ENCODE measurements at regions not wholly inside any gene's neighbourhood (a gene's known extent, or its start where the extent isn't known, plus 50 kb on each side); places are given as distances from the start of the nearest gene placed in this dataset.

DNA sequence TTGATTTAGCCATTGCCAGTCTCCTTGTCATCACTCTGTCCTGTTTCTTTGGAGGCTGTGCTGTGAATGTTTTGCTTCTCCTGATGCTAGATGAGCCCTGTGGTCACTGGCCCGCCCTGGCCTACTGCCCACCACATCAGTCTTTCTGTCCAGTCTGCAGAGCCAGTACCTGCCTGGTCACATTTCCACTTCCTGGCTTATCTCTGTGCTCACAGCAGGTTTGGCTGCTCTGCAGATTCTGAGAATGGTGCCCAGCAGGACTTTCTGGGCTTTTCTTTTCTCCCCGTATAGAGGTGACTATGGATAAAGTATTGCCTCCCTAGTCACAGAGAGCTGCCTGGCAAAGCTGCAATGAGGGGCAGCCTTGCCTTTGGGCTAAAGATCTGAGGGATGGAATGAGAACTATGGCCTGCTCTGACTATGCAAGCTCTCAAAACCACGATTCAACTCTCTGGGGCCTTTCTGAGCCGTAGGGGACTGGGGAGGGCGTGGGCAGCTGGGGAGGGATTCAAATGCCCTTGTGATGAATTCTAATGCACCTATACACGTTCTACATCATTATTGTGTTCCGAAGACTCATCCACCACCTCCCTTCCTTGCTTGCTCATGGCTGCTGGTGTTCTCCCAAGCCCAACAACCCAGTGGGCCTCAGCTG, 410.4 kb upstream of the NPVF start:
- DNase-seq: no peak

GRCh38 chr7:25642849-25643248, 414.6 kb upstream of the NPVF start:
- DNase-seq: no peak

DNA sequence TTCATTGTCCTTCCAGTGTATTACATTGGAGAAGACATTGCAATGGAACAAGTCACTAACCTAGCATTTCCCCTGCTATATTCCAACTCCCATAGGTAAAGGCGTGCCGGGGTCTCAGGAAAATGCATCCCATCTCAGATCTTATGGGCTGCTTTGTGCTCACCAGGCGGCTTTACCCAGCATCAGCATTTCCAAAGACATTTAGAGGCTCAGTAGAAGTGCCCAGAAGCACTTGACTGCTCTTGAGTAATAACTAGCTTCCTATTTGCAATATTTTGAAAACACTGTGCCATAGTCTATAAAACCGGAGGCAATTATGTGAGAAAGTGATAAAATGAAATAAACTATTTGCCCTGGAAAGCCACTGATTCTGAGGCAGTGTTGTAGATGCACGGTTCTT, 415.0 kb upstream of the NPVF start:
- DNase-seq: no peak

- DNase-seq: no peak
Measured at GRCh38 chr7:25643770-25644394, 415.6 kb upstream of the NPVF start.

- DNase-seq: no peak
Measured at GRCh38 chr7:25646726-25647413, 418.6 kb upstream of the NPVF start.

DNA sequence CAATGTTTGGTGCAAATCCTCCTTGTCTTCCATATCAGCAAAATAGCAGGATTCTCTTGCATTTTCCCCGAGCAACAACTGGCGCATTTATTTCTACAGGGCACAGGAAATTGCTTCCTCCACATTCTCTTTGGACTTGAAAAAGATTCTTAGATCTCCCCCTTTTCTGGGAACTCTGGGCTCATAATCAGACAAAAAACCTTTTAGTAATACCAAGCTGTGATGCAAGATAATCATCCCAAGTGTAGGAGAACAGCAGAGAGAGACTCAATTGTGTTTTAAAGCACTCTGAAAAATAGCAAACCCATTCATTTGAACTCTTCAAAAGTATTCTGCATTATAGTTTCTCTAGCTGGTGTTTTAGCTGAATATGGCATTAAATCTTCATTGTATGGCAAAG, 419.6 kb upstream of the NPVF start:
- DNase-seq: no peak

- DNase-seq: no peak
Measured at GRCh38 chr7:25652366-25652765, 424.1 kb upstream of the NPVF start.

GRCh38 chr7:25653384-25653783, 425.1 kb upstream of the NPVF start:
- no peak for DNase-seq

DNA sequence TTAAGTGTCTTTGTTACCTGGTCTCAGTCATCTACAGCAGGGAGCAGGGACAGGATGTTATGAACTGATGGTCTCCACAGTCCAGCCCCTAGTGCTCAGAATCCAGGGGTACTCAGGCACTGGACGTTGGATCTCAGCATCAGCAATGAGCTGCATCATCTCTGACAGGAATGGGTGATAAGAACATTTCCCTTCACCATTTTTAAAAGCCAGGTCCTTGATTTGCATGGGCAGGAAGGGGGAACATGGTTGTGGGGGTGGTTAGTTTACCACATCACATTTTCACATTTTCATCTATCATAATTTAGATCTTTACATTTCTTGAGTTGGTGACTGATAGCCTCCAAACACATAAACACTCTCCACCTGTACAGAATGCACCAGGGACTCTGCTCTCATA, 427.8 kb upstream of the NPVF start:
- DNase-seq: no peak

DNA sequence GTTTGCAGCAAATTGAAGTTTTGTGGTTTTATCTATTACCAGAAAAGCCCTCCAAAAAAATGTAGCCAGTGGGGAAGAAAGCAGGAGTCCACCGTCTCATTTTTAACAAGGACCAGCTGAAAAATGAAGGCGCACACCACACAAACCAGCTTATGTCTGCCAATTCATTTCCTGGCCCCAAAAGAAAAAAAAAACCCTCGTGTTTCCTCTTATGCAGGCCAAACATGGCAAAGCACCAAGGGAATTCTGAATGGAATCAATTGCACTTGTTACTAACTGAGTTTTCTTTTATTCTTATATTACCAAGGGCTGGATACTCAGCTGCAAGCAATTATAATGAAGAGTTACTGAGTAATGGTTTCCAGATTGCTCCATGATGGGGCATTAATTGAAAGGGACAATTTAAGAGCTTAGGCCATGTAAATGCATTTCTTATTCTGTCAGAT, 428.3 kb upstream of the NPVF start:
- peak; percentile 44 to 63 for DNase-seq

DNA sequence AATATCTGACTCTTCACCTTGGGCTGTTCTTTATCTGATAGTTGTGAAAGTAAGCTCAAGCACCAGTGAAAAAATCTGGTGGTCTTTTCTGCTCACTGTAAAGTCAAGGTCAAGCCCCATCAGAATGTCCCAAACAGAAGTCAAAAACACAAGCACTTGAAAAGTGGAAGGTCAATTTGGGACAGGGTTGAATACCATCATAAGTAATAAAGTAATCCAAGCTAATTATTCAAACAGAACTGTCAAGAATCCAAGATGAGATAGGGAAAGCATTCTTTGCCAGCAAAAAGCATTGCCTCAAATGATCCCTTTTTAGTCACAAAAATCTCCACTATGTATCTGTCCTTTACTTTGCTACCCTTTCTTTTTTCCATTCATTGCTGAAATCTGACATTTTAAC, 430.1 kb upstream of the NPVF start:
- no peak for DNase-seq

DNA sequence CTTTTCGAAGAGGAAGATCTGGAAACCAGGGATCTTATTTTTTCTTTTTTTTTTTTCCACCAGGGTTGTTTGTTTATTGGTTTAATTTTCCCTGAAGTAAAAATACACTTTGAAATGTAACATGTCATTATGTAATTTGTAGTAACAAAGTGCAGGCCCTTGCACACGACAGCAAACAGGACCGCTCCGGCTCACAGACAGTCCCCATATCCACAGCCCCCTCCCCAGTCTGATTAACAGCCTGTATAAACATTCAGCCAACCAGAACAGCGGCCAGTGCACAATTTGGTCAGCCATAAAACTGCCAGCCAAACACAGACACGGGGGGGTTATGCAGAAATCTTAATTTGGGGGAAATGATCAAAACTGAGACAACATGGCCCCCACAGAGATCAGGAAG, 431.6 kb upstream of the NPVF start:
- DNase-seq: peak; percentile 24 to 42

DNA sequence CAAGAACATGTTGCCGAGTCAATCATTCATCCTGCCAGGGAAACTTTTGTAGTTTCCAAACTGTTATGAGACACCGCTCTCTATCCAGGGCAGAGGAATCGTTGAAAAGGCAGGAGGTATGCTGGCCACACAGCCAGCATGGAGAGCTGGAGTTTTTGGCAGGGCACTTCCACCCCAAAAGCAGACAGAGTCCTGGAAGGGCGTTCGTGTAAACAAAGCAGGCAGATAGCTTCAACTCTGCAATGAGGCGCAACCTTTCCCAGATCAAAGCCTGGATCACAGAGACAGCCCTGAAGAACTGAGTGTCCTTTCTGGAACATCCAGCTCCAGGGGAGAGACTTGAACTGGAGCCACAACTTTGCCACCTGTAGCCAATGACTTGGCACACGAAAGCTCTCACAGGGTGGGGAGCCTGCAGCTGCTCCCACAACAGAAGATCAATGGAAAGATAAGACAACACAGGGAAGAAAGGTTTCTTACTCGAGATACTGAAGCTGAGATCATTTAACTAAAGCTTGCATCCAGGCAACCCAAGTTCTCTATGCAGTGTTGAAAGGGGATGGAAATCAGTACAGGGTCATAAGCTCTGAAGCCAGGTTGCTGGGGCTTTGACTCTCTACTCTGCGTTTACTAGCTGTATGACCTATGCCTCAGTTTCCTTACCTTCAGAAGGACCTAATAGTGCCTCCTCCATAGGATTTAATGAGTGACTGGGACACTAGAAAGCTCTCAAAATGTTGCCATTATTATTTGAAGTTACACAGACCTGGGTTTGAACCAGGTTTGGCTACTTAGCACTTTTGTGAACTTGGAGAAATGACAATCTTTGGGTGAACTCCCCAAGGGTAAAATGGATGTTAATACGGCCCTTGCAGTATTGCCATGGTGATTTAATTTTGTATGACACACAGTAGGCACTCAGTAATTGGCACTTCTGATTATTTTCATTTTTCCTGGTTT, 434.8 kb upstream of the NPVF start:
- DNase-seq: no peak

- no peak for DNase-seq
Measured at GRCh38 chr7:25663877-25664276, 435.6 kb upstream of the NPVF start.

DNA sequence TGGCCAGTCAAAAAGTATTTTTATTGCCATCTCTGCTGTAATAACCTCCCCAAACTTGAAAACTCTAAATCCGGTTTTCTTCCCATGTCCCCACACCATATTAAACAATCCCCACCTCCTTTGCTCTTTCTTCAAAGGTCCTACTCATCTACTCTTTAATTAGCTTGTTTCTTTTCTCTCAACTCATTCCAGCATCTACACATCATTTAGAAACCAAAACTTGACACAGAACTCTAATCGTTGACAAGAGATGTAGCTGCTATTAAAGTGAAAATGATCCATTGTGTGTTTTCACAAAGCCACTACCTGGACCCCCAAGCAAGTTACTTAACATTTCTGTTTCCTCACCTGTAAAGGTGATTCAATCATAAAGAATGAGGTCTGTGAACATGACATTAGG, 436.3 kb upstream of the NPVF start:
- no peak for DNase-seq

DNA sequence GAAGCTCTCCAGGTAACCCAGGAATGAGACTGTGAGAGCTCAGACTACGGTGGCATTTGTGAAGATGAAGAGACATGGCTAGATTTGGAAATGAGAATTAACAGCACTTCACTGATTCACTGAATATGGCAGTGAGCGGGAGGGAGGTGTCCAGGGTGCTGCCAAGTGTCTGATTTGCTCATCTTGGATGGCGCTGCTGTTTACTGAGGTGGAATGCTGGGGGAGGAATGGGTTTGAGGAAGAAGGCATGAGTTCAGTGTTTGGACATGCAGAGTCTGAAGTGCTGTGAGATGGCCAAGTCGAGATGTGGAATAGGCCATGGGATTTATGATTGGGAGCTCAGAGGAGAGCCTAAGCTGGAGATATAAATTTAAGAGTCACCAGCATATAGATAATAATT, 437.1 kb upstream of the NPVF start:
- DNase-seq: no peak

DNA sequence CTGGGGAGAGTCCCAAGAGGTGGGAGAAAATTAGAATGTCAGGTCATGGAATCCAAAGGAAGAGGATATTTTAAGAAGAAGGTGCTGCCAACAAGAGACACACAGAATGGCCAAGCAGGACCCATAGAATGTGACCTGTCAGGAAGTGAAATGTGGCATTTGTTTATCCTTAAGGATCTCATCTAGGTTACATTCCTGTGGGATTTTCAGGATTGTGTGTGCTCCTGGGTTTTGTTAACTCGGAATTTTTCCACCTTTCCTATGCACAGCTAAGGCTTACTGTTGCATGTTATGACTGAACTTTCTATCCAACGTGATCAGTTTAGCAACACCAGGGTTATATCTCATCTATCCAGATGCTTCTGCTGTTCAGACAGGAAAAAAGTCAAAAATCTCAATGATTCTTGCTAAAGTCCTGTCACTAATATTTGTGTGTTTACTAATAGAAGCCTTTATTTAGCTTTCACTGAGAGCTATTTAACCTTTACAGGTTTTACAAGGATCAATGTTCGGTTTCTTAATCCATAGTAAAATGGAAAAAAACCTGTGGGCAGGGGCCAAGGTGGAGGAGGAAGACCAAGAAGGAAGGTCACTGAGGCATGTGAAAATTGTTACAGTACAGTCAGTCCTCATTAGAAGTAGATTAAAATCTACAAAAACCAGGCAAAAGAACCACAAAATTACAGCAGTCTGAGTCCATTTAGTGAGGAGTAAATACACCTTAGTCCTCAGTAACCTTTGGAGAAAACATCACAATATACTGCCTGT, 437.8 kb upstream of the NPVF start:
- no peak for DNase-seq

- no peak for DNase-seq
Measured at GRCh38 chr7:25666671-25667060, 438.4 kb upstream of the NPVF start.

- peak in 1 of 2 experiments; percentile 4 for DNase-seq
Measured at GRCh38 chr7:25669281-25669781, 441.0 kb upstream of the NPVF start.

GRCh38 chr7:25669961-25670841, 441.9 kb upstream of the NPVF start:
- DNase-seq: no peak

DNA sequence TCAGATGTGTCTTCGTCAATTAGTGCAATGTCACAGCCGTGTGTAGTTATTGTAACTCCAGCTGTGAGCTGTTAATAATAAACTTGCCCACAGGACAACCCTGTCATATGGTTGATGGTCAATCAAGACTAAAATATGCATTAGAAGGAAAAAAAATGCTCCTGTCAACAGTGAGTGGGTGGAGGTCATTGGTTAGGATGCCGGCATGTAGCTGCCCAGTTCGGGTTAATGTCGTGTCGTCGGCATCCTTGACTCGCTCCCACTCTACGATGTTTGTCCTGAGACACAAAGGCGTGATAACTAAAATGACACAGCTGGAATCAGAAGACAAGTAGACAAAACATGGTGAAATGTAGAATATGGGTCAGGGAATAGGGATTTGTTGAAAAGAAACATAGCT, 442.8 kb upstream of the NPVF start:
- no peak for DNase-seq
